ENCODE measurements at regions not wholly inside any gene's neighbourhood (a gene's known extent, or its start where the extent isn't known, plus 50 kb on each side); places are given as distances from the start of the nearest gene placed in this dataset.
A peak's percentile ranks its signal among the peaks of the same experiment; 100 is the strongest.

- no peak for DNase-seq (ENCODE audit: low read depth)
- TF ChIP-seq CTCF (conservative IDR thresholded peaks at IDR 0.05; ENCODE audit: low read depth, low read length) = no peak
These were observed 391.0 kb downstream of the CDH2 start for GRCh38 chr18:27785815-27786471.

GRCh38 chr18:27780061-27780745 is 396.7 kb downstream of the CDH2 start:
- no peak for DNase-seq (ENCODE audit: low read depth)
- H3K4me3 ChIP-seq (ENCODE audit: low read length) = no peak overlapping the region
- no peak for TF ChIP-seq CTCF (conservative IDR thresholded peaks at IDR 0.05; ENCODE audit: low read depth, low read length)

More at GRCh38 chr18:27785815-27786471, 391.0 kb downstream of the CDH2 start:
- no peak overlapping the region for H3K4me3 ChIP-seq (ENCODE audit: low read length)

GRCh38 chr18:27778925-27779324 is 398.0 kb downstream of the CDH2 start:
- TF ChIP-seq CTCF (conservative IDR thresholded peaks at IDR 0.05; ENCODE audit: low read depth, low read length) = no peak
- DNase-seq (ENCODE audit: low read depth) = no peak
- H3K4me3 ChIP-seq (ENCODE audit: low read length) = no peak overlapping the region

GRCh38 chr18:27778441-27778840 is 398.5 kb downstream of the CDH2 start:
- TF ChIP-seq CTCF (conservative IDR thresholded peaks at IDR 0.05; ENCODE audit: low read depth, low read length) = peak; percentile 71
- no peak overlapping the region for H3K4me3 ChIP-seq (ENCODE audit: low read length)
- no peak for DNase-seq (ENCODE audit: low read depth)

GRCh38 chr18:27772081-27772480 is 404.8 kb downstream of the CDH2 start:
- no peak for TF ChIP-seq CTCF (conservative IDR thresholded peaks at IDR 0.05; ENCODE audit: low read depth, low read length)
- no peak overlapping the region for H3K4me3 ChIP-seq (ENCODE audit: low read length)
- DNase-seq (ENCODE audit: low read depth) = no peak

- no peak for TF ChIP-seq CTCF (conservative IDR thresholded peaks at IDR 0.05; ENCODE audit: low read depth, low read length)
- H3K4me3 ChIP-seq (ENCODE audit: low read length) = no peak overlapping the region
- DNase-seq (ENCODE audit: low read depth) = no peak
These were observed 405.4 kb downstream of the CDH2 start for GRCh38 chr18:27771571-27771970.

- no peak overlapping the region for H3K4me3 ChIP-seq (ENCODE audit: low read length)
- TF ChIP-seq CTCF (conservative IDR thresholded peaks at IDR 0.05; ENCODE audit: low read depth, low read length) = no peak
- DNase-seq (ENCODE audit: low read depth) = no peak
These were observed 407.8 kb downstream of the CDH2 start for GRCh38 chr18:27769152-27769551.

All from retinal pigment epithelial cell (primary cell).